Subcutaneous abdominal adipose tissue (tissue), 5 donors: ENCODE measurements at regions not wholly inside any gene's neighbourhood (a gene's known extent, or its start where the extent isn't known, plus 50 kb on each side); places are given as distances from the start of the nearest gene placed in this dataset.

ENCODE experiments used
- H3K27ac ChIP-seq: one replicate; pipeline ENCODE4 v1.7.0; 2013; ENCODE audit warnings: low read depth, mild to moderate bottlenecking, inconsistent platforms, low read length, moderate library complexity
- H3K27me3 ChIP-seq, 5 donors: one replicate each; pipeline ENCODE4 v1.7.0; 2013; ENCODE audit warnings: low read length in 5 of 5, inconsistent platforms in 1 of 5; ENCODE audit not compliant: control insufficient read depth in 5 of 5, insufficient read depth in 4 of 5
- H3K36me3 ChIP-seq, 5 donors: one replicate each; pipeline ENCODE4 v1.7.0; 2013; ENCODE audit warnings: low read length in 5 of 5; ENCODE audit not compliant: control insufficient read depth in 5 of 5, insufficient read depth in 5 of 5
- H3K4me1 ChIP-seq, 5 donors: one replicate each; pipeline ENCODE4 v1.7.0; 2013; ENCODE audit warnings: low read length in 5 of 5, mild to moderate bottlenecking in 3 of 5, moderate library complexity in 1 of 5; ENCODE audit not compliant: control insufficient read depth in 5 of 5, insufficient read depth in 5 of 5
- H3K4me3 ChIP-seq, 5 donors: one replicate each; pipeline ENCODE4 v1.7.0; 2013; ENCODE audit warnings: low read length in 5 of 5, low read depth in 1 of 5
- H3K9ac ChIP-seq, 5 donors: one replicate each; pipeline ENCODE4 v1.7.0; 2013; ENCODE audit warnings: low read length in 5 of 5, mild to moderate bottlenecking in 4 of 5, moderate library complexity in 3 of 5
- H3K9me3 ChIP-seq, 5 donors: one replicate each; pipeline ENCODE4 v1.7.0; 2013; ENCODE audit warnings: low read length in 5 of 5; ENCODE audit not compliant: control insufficient read depth in 5 of 5
- donor health status: healthy.
- donor health status: healthy.
- donor health status: healthy.
- donor health status: healthy.
- donor health status: healthy.

- H3K9ac ChIP-seq, result no peak overlapping the region
- H3K4me3 ChIP-seq, result no peak overlapping the region
- no peaks in the 10 kb centered on the region for H3K36me3 ChIP-seq
- no peak overlapping the region for H3K27ac ChIP-seq
- H3K9me3 ChIP-seq, result no peaks in the 10 kb centered on the region
- no peaks in the 10 kb centered on the region for H3K4me1 ChIP-seq
- H3K27me3 ChIP-seq, result no peaks in the 10 kb centered on the region
These were observed 2016.3 kb upstream of the CDH9 start for GRCh38 chr5:29054694-29055093.

- H3K4me1 ChIP-seq, result no peaks in the 10 kb centered on the region
- no peaks in the 10 kb centered on the region for H3K36me3 ChIP-seq
- H3K27me3 ChIP-seq, result no peaks in the 10 kb centered on the region
- no peak overlapping the region for H3K9ac ChIP-seq
- no peak overlapping the region for H3K27ac ChIP-seq
- no peak overlapping the region for H3K4me3 ChIP-seq
- no peaks in the 10 kb centered on the region for H3K9me3 ChIP-seq
These were observed 2015.9 kb upstream of the CDH9 start for GRCh38 chr5:29054282-29054681.

GRCh38 chr5:29051509-29051908 is 2013.1 kb upstream of the CDH9 start:
- no peak overlapping the region for H3K9ac ChIP-seq
- no peaks in the 10 kb centered on the region for H3K27me3 ChIP-seq
- H3K4me3 ChIP-seq, result no peak overlapping the region
- no peak overlapping the region for H3K27ac ChIP-seq
- H3K4me1 ChIP-seq, result no peaks in the 10 kb centered on the region
- H3K9me3 ChIP-seq, result no peaks in the 10 kb centered on the region
- no peaks in the 10 kb centered on the region for H3K36me3 ChIP-seq

DNA sequence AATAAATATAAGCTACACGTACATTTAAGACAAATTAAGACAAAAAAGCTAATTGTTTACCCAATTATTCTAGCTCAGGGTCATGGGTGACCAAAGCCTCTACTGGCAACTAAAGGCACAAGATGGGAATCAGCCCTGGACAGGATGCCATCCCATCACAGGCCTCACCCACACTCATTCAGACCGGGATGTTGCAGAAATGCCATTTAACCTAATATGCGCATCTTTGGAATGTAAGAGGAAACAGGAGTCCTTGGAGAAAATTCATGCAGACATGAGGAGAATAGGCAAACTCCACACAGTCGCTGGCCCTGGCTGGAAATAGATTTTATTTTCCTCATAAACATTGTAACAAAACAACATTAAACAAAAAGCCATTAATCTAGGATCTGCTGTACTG is 2003.8 kb upstream of the CDH9 start:
- Histone ChIP-seq H3K9ac (no peak overlapping the region), H3K36me3 (no peaks in the 10 kb centered on the region), H3K27me3 (no peaks in the 10 kb centered on the region), H3K4me3 (no peak overlapping the region), H3K27ac (no peak overlapping the region), H3K4me1 (no peaks in the 10 kb centered on the region), H3K9me3 (no peaks in the 10 kb centered on the region)

DNA sequence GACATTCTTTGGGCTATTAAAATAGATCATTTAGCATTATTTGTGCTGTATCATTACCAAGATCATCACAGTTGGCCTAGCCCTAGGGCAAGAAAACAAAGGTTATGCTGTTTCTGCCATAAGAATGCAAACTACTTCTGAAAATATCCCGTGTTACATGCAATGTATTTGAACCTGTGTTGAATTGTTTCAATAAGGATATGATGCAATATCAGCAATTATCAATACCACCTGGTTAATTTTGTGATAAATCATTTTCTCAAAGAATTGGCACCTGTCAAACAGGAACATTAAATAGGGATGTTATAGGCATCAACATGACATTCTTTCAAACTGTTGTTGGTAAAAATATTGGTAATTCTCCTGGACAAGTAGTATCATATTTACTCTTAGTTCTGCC is 2002.0 kb upstream of the CDH9 start:
- no peaks in the 10 kb centered on the region for H3K4me1 ChIP-seq
- H3K4me3 ChIP-seq, result no peak overlapping the region
- no peak overlapping the region for H3K9ac ChIP-seq

GRCh38 chr5:29039994-29040393 is 2001.6 kb upstream of the CDH9 start:
- Histone ChIP-seq H3K27me3 (no peaks in the 10 kb centered on the region), H3K4me3 (no peak overlapping the region), H3K36me3 (no peaks in the 10 kb centered on the region), H3K27ac (no peak overlapping the region), H3K9ac (no peak overlapping the region), H3K4me1 (no peaks in the 10 kb centered on the region), H3K9me3 (no peaks in the 10 kb centered on the region)

More for the DNA sequence above, 2002.0 kb upstream of the CDH9 start:
- Histone ChIP-seq H3K9me3 (no peaks in the 10 kb centered on the region), H3K36me3 (no peaks in the 10 kb centered on the region), H3K27me3 (no peaks in the 10 kb centered on the region), H3K27ac (no peak overlapping the region)

GRCh38 chr5:29037716-29038115 is 1999.3 kb upstream of the CDH9 start:
- Histone ChIP-seq H3K9ac (no peak overlapping the region), H3K27me3 (no peaks in the 10 kb centered on the region), H3K4me1 (no peaks in the 10 kb centered on the region), H3K4me3 (no peak overlapping the region), H3K9me3 (no peaks in the 10 kb centered on the region), H3K27ac (no peak overlapping the region), H3K36me3 (no peaks in the 10 kb centered on the region)

DNA sequence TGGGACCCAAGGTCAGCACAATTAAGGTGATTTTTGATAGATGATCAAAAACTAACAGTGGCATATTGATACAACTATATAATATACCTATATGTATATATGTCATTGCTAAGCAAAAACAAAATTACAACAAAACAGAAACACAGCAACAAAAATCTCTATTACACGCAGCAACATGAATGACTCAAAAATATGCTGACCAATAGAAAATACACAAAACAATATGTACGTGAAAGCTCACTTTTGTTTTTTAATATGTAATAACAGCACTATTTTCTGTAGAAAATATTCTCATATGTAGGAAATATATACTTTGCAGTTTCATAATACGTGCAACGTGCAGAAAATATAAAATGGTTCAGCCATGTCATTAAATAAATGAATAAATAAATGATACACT is 1985.7 kb upstream of the CDH9 start:
- Histone ChIP-seq H3K9ac (no peak overlapping the region), H3K27ac (no peak overlapping the region), H3K27me3 (no peaks in the 10 kb centered on the region), H3K9me3 (peaks cover 0 to 3% (median 0%) of the 10 kb centered on the region in 5 donors), H3K4me1 (no peaks in the 10 kb centered on the region), H3K4me3 (no peak overlapping the region), H3K36me3 (no peaks in the 10 kb centered on the region)

GRCh38 chr5:29023541-29023940 is 1985.2 kb upstream of the CDH9 start:
- Histone ChIP-seq H3K4me3 (no peak overlapping the region), H3K9me3 (peaks cover 0 to 3% (median 0%) of the 10 kb centered on the region in 5 donors), H3K27ac (no peak overlapping the region), H3K27me3 (no peaks in the 10 kb centered on the region), H3K36me3 (no peaks in the 10 kb centered on the region), H3K4me1 (no peaks in the 10 kb centered on the region), H3K9ac (no peak overlapping the region)

DNA sequence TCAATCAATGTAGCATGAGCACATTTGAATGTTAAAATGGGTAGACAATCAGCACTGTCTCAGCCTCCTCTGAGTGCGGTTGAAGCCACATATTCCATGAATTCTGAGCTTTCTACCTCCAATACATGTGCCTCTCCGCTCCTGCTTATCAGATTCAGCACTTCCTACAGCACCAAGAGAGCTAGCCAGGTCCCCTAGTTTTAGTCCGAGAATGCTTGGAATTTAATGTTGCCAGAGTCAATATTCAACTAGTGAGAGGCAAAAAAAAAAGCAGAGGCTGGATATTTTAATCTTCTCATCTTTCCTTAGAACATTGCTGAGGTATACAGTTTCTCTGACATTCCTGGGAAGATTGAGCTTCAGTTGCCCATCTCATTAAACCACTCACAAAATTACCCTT is 1979.1 kb upstream of the CDH9 start:
- Histone ChIP-seq H3K27ac (no peak overlapping the region), H3K4me3 (no peak overlapping the region), H3K9me3 (peaks cover 0 to 3% (median 0%) of the 10 kb centered on the region in 5 donors), H3K36me3 (no peaks in the 10 kb centered on the region), H3K4me1 (no peaks in the 10 kb centered on the region), H3K9ac (no peak overlapping the region), H3K27me3 (no peaks in the 10 kb centered on the region)

GRCh38 chr5:29016067-29016466 is 1977.7 kb upstream of the CDH9 start:
- H3K4me3 ChIP-seq, result no peak overlapping the region
- H3K9me3 ChIP-seq, result peaks cover 0 to 3% (median 0%) of the 10 kb centered on the region in 5 donors
- no peak overlapping the region for H3K9ac ChIP-seq

More at GRCh38 chr5:29016067-29016466, 1977.7 kb upstream of the CDH9 start:
- H3K4me1 ChIP-seq, result no peaks in the 10 kb centered on the region
- no peaks in the 10 kb centered on the region for H3K36me3 ChIP-seq
- H3K27me3 ChIP-seq, result no peaks in the 10 kb centered on the region
- no peak overlapping the region for H3K27ac ChIP-seq
